MG63 (cell line): ENCODE measurements at regions not wholly inside any gene's neighbourhood (a gene's known extent, or its start where the extent isn't known, plus 50 kb on each side); places are given as distances from the start of the nearest gene placed in this dataset.
"Not testable (repeated sequence)": the region's sequence is repeated elsewhere in the genome, so short reads cannot be mapped to it uniquely, and the experiment has no call there.

Experiments
- DNase-seq: peaks from one replicate; pipeline ENCODE4 v3.0.0-alpha.2; 2020
- H3K27me3 ChIP-seq: fragments of 250-450 bp; sonication (Bioruptor Pico); 2 replicates; pipeline ENCODE4 v1.5.1; 2020; ENCODE audit warnings: mild to moderate bottlenecking, moderate library complexity
- H3K36me3 ChIP-seq: fragments of 250-450 bp; sonication (Bioruptor Pico); 2 replicates; pipeline ENCODE4 v1.5.1; 2020; ENCODE audit warnings: mild to moderate bottlenecking, moderate library complexity
- H3K4me3 ChIP-seq: fragments of 250-450 bp; sonication (Bioruptor Pico); 2 replicates; pipeline ENCODE4 v1.5.1; 2020; ENCODE audit warnings: mild to moderate bottlenecking, moderate library complexity
- H3K9me3 ChIP-seq: fragments of 250-450 bp; sonication (Bioruptor Pico); 2 replicates; pipeline ENCODE4 v1.5.1; 2020; ENCODE audit warnings: mild to moderate bottlenecking, moderate library complexity

DNA sequence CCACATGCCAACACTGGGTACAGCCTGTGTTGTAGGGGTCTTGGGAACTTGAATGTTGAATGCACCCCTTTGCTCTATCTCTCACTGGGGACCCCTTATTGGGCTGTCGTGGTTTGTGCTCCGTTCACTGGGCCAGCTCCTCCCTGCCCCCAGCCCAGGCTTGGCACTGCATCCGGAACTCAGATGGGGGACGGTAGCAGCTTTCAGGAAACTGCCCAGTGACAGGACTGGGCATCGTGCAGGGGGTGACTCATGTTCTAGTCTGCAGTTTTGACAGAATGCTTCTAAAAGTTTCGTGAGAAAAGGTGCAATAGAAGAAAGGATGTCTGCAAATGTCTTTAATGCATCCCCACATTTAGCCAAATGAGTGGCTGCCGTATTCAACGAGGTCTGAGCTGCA lies 162.0 kb downstream of the TRIM43 start:
- H3K27me3 ChIP-seq, H3K36me3 ChIP-seq, H3K9me3 ChIP-seq, H3K4me3 ChIP-seq: not testable (repeated sequence)
- peak; percentile 31 for DNase-seq

DNA sequence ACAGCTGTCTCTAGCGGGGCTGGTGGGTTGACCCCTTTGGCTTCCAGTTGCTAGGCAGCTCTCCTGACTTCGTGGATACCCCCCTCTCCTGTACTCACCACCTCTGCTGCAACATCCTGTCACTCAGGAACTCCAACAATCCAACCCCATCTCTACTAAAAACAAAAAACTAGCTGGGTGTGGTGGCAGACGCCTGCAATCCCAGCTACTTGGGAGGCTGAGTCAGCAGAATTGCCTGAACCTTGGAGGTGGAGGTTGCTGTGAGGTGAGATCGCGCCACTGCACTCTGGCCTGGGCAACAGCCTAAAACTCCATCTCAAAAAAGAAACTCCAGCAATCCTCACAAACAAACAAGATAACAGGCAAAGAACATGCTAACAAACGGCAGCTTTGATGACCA lies 162.4 kb downstream of the TRIM43 start:
- H3K4me3 ChIP-seq, H3K36me3 ChIP-seq, H3K9me3 ChIP-seq, DNase-seq, H3K27me3 ChIP-seq: not testable (repeated sequence)

- not testable (repeated sequence) for H3K4me3 ChIP-seq, H3K36me3 ChIP-seq, H3K9me3 ChIP-seq, H3K27me3 ChIP-seq, DNase-seq
Measured at GRCh38 chr2:95754819-95755563, 163.2 kb downstream of the TRIM43 start.

GRCh38 chr2:95755956-95756669 lies 164.3 kb downstream of the TRIM43 start:
- H3K27me3 ChIP-seq, DNase-seq, H3K4me3 ChIP-seq, H3K9me3 ChIP-seq, H3K36me3 ChIP-seq: not testable (repeated sequence)

GRCh38 chr2:95757988-95758387 lies 166.2 kb downstream of the TRIM43 start:
- H3K36me3 ChIP-seq: no peaks in the 10 kb centered on the region
- no peak for DNase-seq

GRCh38 chr2:95759481-95760246 lies 167.9 kb downstream of the TRIM43 start:
- no peaks in the 10 kb centered on the region for H3K36me3 ChIP-seq
- DNase-seq: no peak
- H3K4me3 ChIP-seq: no peak overlapping the region
- no peaks in the 10 kb centered on the region for H3K27me3 ChIP-seq
- no peaks in the 10 kb centered on the region for H3K9me3 ChIP-seq

More at GRCh38 chr2:95757988-95758387, 166.2 kb downstream of the TRIM43 start:
- no peak overlapping the region for H3K4me3 ChIP-seq
- no peaks in the 10 kb centered on the region for H3K27me3 ChIP-seq
- no peaks in the 10 kb centered on the region for H3K9me3 ChIP-seq

DNA sequence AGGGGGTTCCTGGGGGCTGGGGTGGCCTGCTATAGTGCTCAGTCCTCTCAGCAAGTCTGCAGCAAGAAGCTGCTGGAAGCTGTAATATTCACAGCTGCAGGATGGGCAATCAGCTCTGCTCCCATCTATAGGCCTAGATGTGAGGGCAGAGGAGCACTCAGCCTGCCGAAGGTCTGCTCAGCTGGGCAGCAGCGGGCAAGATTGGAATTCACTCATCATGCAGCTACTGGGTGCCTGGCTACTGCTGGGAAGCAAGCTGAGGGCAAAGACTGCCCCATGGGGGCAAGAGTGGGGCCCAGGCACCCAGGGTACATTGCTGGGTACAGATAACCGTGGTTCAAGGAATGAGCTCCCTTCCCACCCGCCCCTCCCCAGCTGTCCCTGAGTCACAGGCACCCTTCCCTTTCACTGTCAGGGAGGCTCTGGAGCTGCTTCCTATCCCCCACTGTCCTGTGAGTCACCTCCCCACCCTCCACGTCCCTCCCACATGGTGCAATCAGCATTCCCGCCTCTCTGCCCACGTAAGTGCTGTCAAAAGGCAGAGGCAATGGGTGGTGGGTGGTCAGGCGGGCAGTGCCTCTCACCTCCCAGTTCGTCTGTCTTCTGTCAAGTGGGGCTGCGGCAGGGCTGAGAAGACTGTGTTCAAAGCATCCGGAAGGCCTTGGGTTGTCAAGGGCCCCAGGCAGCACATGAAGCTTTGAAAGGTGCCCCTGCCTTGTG lies 169.2 kb downstream of the TRIM43 start:
- DNase-seq: peak; percentile 79
- H3K9me3 ChIP-seq: no peaks in the 10 kb centered on the region
- H3K36me3 ChIP-seq: no peaks in the 10 kb centered on the region

DNA sequence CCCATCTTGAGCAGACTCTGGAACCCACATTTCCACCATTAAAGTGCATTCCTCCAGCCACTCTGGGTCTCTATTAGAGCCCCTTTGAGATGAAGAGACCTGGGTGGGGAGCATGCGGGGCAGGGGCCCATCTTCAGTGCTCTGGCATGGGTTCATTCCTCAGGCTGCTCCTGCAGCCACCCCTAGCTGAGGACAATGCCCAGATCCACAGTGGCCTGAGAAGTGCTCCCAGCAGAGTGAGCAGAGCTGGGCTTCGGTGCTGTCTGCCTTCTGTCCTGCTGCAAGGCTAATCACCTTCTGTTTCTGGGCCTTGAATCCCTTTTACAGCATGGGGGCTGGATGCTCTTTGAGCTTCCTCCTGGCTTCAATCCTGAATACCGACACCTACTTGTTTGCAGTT lies 169.8 kb downstream of the TRIM43 start:
- no peaks in the 10 kb centered on the region for H3K27me3 ChIP-seq
- no peaks in the 10 kb centered on the region for H3K9me3 ChIP-seq
- no peaks in the 10 kb centered on the region for H3K36me3 ChIP-seq
- no peak overlapping the region for H3K4me3 ChIP-seq
- DNase-seq: no peak

More for the DNA sequence above, 169.2 kb downstream of the TRIM43 start:
- Histone ChIP-seq H3K4me3 (no peak overlapping the region), H3K27me3 (no peaks in the 10 kb centered on the region)

GRCh38 chr2:95762023-95763021 lies 170.5 kb downstream of the TRIM43 start:
- not testable (repeated sequence) for H3K27me3 ChIP-seq, H3K9me3 ChIP-seq, H3K36me3 ChIP-seq, DNase-seq, H3K4me3 ChIP-seq

- not testable (repeated sequence) for H3K27me3 ChIP-seq, H3K9me3 ChIP-seq, DNase-seq, H3K4me3 ChIP-seq, H3K36me3 ChIP-seq
Measured at GRCh38 chr2:95763074-95763473, 171.3 kb downstream of the TRIM43 start.

DNA sequence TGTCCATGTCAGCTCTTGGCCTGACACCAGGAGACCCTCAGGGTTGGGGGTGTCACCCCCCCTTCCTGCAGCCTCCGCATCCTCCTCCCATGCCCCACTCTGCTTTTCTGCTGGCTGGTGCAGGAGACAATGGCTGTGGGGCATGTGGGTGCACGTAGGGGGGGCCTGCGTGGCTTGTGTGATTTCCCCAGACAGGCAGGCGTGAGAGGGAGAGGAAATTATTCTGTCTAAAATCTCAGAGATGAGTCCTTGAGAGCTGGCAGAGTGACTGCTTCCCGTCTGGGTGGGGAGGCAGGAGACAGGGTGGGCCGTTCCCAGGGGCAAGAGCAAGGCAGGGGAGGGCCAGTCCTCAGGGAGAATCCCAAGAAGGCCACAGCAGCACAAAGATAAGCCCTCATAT lies 173.2 kb downstream of the TRIM43 start:
- not testable (repeated sequence) for H3K27me3 ChIP-seq, H3K4me3 ChIP-seq, H3K36me3 ChIP-seq, DNase-seq, H3K9me3 ChIP-seq

GRCh38 chr2:95765925-95766910 lies 174.4 kb downstream of the TRIM43 start:
- H3K27me3 ChIP-seq, H3K9me3 ChIP-seq, H3K4me3 ChIP-seq, DNase-seq, H3K36me3 ChIP-seq: not testable (repeated sequence)

DNA sequence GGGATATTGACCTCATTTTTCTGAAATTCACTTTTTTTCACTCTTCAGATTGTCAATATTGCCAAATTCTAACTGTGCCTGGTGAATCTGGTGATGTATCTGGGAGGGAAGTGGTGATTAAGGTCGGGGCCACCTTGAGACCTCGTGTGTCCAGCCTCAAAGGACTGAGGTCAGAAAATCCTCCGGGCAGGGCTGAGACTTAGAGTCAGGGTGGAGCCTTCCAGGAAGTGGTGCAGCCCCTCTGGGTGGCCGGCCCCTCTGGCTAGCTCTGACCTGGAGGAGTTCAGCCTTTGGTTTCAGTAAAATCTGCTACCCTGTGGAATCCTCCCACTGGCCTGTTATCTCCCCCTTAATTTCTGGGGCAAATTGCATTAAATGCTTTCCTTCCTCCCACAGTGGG lies 175.7 kb downstream of the TRIM43 start:
- H3K9me3 ChIP-seq: not testable (repeated sequence)

DNA sequence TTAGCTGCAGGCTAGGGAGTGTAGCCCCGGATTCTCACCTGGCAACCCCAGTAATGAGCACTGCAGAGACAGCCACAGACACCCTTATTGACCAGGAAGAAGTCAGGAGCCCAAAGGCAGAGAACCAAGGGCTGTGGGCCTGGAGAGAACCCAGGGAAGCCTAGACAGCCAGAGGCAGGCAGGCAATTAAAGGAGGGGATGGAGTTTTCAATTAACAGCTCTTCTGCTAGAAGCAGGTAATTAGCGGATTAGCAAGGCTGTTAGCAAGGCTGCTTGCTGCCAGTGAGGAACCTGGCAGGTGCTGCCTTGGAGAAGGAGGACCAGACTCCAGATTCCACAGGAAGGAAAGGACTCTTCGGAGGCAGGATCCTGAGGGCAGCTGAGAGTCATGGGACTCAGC lies 176.1 kb downstream of the TRIM43 start:
- H3K36me3 ChIP-seq, DNase-seq: not testable (repeated sequence)

More for the DNA sequence above, 175.7 kb downstream of the TRIM43 start:
- not testable (repeated sequence) for H3K36me3 ChIP-seq, DNase-seq, H3K27me3 ChIP-seq, H3K4me3 ChIP-seq

GRCh38 chr2:95769256-95769655 lies 177.5 kb downstream of the TRIM43 start:
- H3K4me3 ChIP-seq, H3K9me3 ChIP-seq, H3K27me3 ChIP-seq, H3K36me3 ChIP-seq, DNase-seq: not testable (repeated sequence)

More for the DNA sequence above, 176.1 kb downstream of the TRIM43 start:
- H3K4me3 ChIP-seq, H3K9me3 ChIP-seq, H3K27me3 ChIP-seq: not testable (repeated sequence)
